HG02571 (cell line): ENCODE measurements at regions not wholly inside any gene's neighbourhood (a gene's known extent, or its start where the extent isn't known, plus 50 kb on each side); places are given as distances from the start of the nearest gene placed in this dataset.

Experiments
- ATAC-seq: cut with Tn5 transposase; IDR thresholded peaks from one replicate; pipeline ENCODE4 v1.9.1; 2021; ENCODE audit warnings: mild to moderate bottlenecking, moderate library complexity; ENCODE audit not compliant: unreplicated experiment

- ATAC-seq: no peak
Observed at GRCh38 chr14:98688446-98688845, 583.6 kb downstream of the BCL11B start.

GRCh38 chr14:98689951-98690350 is 582.0 kb downstream of the BCL11B start:
- no peak for ATAC-seq

- ATAC-seq: no peak
Observed at GRCh38 chr14:98692832-98693231, 579.2 kb downstream of the BCL11B start.

GRCh38 chr14:98694541-98694940 is 577.5 kb downstream of the BCL11B start:
- no peak for ATAC-seq

GRCh38 chr14:98695809-98696208 is 576.2 kb downstream of the BCL11B start:
- no peak for ATAC-seq

GRCh38 chr14:98698341-98698740 is 573.7 kb downstream of the BCL11B start:
- ATAC-seq: no peak

GRCh38 chr14:98700748-98701147 is 571.2 kb downstream of the BCL11B start:
- ATAC-seq: no peak

- no peak for ATAC-seq
Observed at GRCh38 chr14:98701377-98701776, 570.6 kb downstream of the BCL11B start.

- ATAC-seq: no peak
Observed at GRCh38 chr14:98704441-98704840, 567.6 kb downstream of the BCL11B start.

- ATAC-seq: no peak
Observed at GRCh38 chr14:98705871-98706300, 566.1 kb downstream of the BCL11B start.

GRCh38 chr14:98707522-98707921 is 564.5 kb downstream of the BCL11B start:
- no peak for ATAC-seq

- ATAC-seq: no peak
Observed at GRCh38 chr14:98708555-98708954, 563.4 kb downstream of the BCL11B start.

- ATAC-seq: no peak
Observed at GRCh38 chr14:98711453-98711852, 560.5 kb downstream of the BCL11B start.

- ATAC-seq: no peak
Observed at GRCh38 chr14:98714626-98715425, 557.2 kb downstream of the BCL11B start.

GRCh38 chr14:98716133-98716532 is 555.9 kb downstream of the BCL11B start:
- ATAC-seq: no peak

GRCh38 chr14:98721061-98721460 is 550.9 kb downstream of the BCL11B start:
- ATAC-seq: no peak

GRCh38 chr14:98724734-98725133 is 547.3 kb downstream of the BCL11B start:
- no peak for ATAC-seq

GRCh38 chr14:98725191-98725590 is 546.8 kb downstream of the BCL11B start:
- no peak for ATAC-seq

GRCh38 chr14:98725676-98726075 is 546.3 kb downstream of the BCL11B start:
- ATAC-seq: no peak

- no peak for ATAC-seq
Observed at GRCh38 chr14:98726585-98727405, 545.2 kb downstream of the BCL11B start.

- no peak for ATAC-seq
Observed at GRCh38 chr14:98728024-98728423, 544.0 kb downstream of the BCL11B start.

GRCh38 chr14:98728836-98729235 is 543.2 kb downstream of the BCL11B start:
- ATAC-seq: no peak
